ENCODE measurements at regions not wholly inside any gene's neighbourhood (a gene's known extent, or its start where the extent isn't known, plus 50 kb on each side); places are given as distances from the start of the nearest gene placed in this dataset.

GRCh38 chr11:115845872-115846271 is 341.7 kb upstream of the CADM1 start:
- TF ChIP-seq, protein P1, sequence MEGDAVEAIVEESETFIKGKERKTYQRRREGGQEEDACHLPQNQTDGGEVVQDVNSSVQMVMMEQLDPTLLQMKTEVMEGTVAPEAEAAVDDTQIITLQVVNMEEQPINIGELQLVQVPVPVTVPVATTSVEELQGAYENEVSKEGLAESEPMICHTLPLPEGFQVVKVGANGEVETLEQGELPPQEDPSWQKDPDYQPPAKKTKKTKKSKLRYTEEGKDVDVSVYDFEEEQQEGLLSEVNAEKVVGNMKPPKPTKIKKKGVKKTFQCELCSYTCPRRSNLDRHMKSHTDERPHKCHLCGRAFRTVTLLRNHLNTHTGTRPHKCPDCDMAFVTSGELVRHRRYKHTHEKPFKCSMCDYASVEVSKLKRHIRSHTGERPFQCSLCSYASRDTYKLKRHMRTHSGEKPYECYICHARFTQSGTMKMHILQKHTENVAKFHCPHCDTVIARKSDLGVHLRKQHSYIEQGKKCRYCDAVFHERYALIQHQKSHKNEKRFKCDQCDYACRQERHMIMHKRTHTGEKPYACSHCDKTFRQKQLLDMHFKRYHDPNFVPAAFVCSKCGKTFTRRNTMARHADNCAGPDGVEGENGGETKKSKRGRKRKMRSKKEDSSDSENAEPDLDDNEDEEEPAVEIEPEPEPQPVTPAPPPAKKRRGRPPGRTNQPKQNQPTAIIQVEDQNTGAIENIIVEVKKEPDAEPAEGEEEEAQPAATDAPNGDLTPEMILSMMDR (IDR thresholded peaks at IDR 0.05): no peak

DNA sequence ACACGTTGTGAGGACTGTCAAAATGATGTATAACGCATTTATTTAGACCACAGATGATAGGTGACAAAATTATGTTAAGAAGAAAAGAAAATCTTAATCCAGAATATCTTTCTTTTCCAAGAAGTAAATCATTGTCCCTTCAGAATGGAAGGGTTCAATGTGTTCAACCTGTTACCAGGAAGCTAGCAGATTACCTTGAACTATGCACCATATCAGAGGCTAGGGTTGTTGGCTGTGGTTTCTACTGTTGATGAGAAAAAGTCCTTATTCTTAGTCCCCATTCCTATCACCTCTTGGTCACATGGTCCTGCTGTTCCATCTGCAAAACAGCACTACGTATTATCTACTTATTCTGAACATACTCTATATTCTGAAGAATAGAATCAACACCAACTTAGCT is 339.5 kb upstream of the CADM1 start:
- TF ChIP-seq, protein P1 (IDR thresholded peaks at IDR 0.05): no peak

- TF ChIP-seq, protein P1 (IDR thresholded peaks at IDR 0.05): no peak
Measured at GRCh38 chr11:115843111-115843510, 338.9 kb upstream of the CADM1 start.

- TF ChIP-seq, protein P1 (IDR thresholded peaks at IDR 0.05): no peak
Measured at GRCh38 chr11:115820026-115820425, 315.8 kb upstream of the CADM1 start.

DNA sequence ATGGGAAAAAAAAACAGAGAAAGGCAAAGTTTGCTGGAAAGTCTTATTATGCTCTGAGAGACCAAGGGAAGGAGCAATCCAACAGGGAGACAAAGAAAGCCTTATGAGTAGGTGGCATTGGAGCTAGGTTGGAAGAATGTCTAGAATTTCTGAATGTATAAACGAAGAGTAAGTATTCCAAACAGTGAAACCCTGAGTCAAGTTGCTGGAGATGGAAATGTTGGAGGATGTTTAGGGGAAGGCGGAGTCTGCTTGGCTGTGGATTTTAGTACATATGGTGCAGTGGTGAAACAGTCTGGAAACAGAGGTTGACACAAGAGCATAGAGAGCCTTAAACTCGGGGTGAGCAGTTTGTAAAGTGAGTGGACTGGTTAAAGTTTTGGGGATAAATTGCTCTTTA is 314.8 kb upstream of the CADM1 start:
- TF ChIP-seq, protein P1 (IDR thresholded peaks at IDR 0.05): no peak

DNA sequence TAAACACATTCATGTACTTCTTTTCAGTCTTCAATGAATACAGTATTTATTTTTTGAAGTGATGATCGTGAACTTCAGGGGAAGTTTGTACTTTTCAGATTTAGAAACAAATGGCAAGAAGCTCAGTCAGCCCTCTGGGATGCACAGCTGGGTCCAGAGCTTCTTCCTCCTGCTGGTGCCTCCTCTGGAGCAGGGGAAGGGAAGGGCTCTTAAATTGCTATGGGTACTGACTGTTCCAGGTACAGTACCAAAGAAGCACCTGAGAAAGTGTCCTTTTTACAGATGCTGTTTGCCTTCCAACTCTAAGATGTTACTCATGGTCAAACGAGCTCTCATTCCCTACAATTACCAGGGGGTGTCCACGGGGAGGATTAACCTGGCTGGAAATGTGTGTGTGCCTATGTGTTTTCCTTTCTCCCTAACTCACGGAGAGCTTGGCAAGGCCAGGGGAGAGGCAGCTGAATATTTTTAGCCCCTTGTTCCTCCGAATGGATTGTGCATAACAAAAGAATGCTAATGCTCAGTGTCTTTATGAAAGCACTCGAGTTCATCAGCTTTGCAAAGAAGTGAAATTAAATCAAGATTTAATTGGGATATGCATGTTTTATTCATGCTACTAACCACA is 313.7 kb upstream of the CADM1 start:
- TF ChIP-seq, protein P1 (IDR thresholded peaks at IDR 0.05): no peak

DNA sequence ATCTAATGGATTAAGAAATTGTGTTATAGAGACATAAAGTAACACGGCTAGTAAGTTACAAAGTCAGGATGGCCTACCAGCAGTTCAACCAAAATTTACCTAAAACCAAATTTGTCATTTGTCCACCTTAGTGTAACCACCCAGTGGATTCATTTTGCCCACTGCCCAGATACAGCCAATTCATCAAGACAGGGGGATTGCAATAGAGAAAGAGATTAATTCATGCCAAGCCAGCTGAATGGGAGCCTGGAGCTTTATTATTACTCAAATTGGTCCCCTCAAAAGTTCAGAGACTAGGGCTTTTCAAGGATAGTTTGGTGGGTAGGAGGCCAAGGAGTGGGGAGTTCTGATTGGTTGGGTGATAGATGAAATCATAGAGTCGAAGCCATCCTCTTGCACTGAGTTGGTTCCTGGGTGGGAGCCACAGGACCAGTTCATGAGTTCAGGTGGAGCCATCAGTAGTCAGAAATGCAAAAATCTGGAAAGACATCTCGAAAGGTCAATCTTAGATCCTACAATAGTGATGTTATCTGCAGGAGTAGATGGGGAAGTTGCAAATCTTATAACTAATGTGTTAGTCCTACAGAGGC is 304.2 kb upstream of the CADM1 start:
- TF ChIP-seq, protein P1 (IDR thresholded peaks at IDR 0.05): no peak

All from LNCAP (cell line).